ENCODE measurements at regions not wholly inside any gene's neighbourhood (a gene's known extent, or its start where the extent isn't known, plus 50 kb on each side); places are given as distances from the start of the nearest gene placed in this dataset.

DNA sequence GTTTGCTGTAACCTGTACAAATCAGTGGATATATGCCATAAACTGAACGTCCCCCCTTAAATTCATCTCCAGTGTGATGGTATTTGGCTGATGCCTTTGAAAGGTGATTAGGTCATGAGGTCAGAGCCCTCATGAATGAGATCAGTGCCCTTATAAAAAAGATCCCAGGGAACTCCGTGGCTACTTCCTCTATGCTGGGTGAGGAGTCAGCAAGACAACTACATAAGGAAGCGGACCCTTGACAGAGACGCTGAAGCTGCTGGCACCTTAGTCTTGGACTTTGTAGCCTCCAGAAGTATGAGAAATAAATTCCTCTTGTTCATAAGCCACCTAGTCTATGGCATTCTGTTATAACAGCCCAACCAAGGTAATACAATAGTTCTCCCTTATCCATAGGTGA lies 215.1 kb upstream of the ZNF608 start:
- Histone ChIP-seq H3K4me1 (ENCODE audit: control insufficient read depth, extremely low read depth, insufficient read depth, low read length) (no peaks in the 10 kb centered on the region), H3K9ac (replicated peaks; ENCODE audit: extremely low read depth, insufficient read depth, low read length) (no peak overlapping the region), H4K20me1 (replicated peaks; ENCODE audit: control insufficient read depth, extremely low read depth, insufficient read depth, low read length) (no peaks in the 10 kb centered on the region), H3K4me3 (replicated peaks in 1 of 3; ENCODE audit: insufficient read depth in 1 of 3, low read depth in 1 of 3, low read length in 3 of 3) (no peak overlapping the region), H3K27ac (ENCODE audit: insufficient read depth, low read depth, low read length) (no peak overlapping the region), H3K79me2 (ENCODE audit: control insufficient read depth, insufficient read depth, low read length) (no peaks in the 10 kb centered on the region), H3K27me3 (ENCODE audit: control insufficient read depth in 2 of 2, insufficient read depth in 2 of 2, low read length in 2 of 2) (no peaks in the 10 kb centered on the region), H3K9me3 (replicated peaks; ENCODE audit: control insufficient read depth, insufficient read depth, low read length) (no peaks in the 10 kb centered on the region), H3K4me2 (ENCODE audit: insufficient read depth, low read length) (no peak overlapping the region), H3K9me1 (replicated peaks; ENCODE audit: control insufficient read depth, extremely low read depth, insufficient read depth, low read length) (no peaks in the 10 kb centered on the region), H3K36me3 (ENCODE audit: control insufficient read depth in 2 of 2, extremely low read depth in 1 of 2, insufficient read depth in 2 of 2, low read length in 2 of 2) (no peaks in the 10 kb centered on the region), H2AFZ (ENCODE audit: low read depth, low read length) (no peak overlapping the region)
- BruUV-seq (replicated peaks): no TSS peak
- intact Hi-C loops (cut with micrococcal nuclease) (no loop called here), dilution Hi-C loops (cut with MboI; ENCODE audit: extremely low pct_ligation_motif_present, low sequenced_read_pairs) (no loop called here)
- TF ChIP-seq, protein P1, sequence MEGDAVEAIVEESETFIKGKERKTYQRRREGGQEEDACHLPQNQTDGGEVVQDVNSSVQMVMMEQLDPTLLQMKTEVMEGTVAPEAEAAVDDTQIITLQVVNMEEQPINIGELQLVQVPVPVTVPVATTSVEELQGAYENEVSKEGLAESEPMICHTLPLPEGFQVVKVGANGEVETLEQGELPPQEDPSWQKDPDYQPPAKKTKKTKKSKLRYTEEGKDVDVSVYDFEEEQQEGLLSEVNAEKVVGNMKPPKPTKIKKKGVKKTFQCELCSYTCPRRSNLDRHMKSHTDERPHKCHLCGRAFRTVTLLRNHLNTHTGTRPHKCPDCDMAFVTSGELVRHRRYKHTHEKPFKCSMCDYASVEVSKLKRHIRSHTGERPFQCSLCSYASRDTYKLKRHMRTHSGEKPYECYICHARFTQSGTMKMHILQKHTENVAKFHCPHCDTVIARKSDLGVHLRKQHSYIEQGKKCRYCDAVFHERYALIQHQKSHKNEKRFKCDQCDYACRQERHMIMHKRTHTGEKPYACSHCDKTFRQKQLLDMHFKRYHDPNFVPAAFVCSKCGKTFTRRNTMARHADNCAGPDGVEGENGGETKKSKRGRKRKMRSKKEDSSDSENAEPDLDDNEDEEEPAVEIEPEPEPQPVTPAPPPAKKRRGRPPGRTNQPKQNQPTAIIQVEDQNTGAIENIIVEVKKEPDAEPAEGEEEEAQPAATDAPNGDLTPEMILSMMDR (IDR thresholded peaks at IDR 0.05; ENCODE audit: extremely low read depth in 1 of 2, insufficient read depth in 1 of 2, low read depth in 1 of 2, low read length in 2 of 2): no peak
- TF ChIP-seq EZH2 (IDR thresholded peaks at IDR 0.05; ENCODE audit: borderline replicate concordance, low read depth, low read length, severe bottlenecking) (no peak), MYC (IDR thresholded peaks at IDR 0.05; ENCODE audit: low read depth, low read length) (no peak), POLR2A (IDR thresholded peaks at IDR 0.05; ENCODE audit: low read depth, low read length) (no peak), FOS (IDR thresholded peaks at IDR 0.05; ENCODE audit: borderline replicate concordance, insufficient read depth, low read length) (no peak), GATA2 (IDR thresholded peaks at IDR 0.05; ENCODE audit: insufficient read depth, insufficient read length, low read depth, low read length) (no peak), POLR2AphosphoS5 (IDR thresholded peaks at IDR 0.05; ENCODE audit: insufficient read depth, low read depth, low read length) (no peak), JUN (IDR thresholded peaks at IDR 0.05; ENCODE audit: borderline replicate concordance, insufficient read depth, insufficient read length, low read depth) (no peak)
- TF ChIP-seq, protein P2, sequence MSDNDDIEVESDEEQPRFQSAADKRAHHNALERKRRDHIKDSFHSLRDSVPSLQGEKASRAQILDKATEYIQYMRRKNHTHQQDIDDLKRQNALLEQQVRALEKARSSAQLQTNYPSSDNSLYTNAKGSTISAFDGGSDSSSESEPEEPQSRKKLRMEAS (IDR thresholded peaks at IDR 0.05; ENCODE audit: insufficient read depth, insufficient read length): no peak
- POLR2A ChIA-PET: no interaction called here
- FAIRE-seq (no peak), DNase-seq (ENCODE audit: low read depth, low spot score) (no peak)
- CTCF ChIA-PET: interaction anchor here (0.7 kb wide), 1 partner anchor 14 kb away, joined by 3 read pairs; no protein-coding TSS in a partner anchor

Data from endothelial cell of umbilical vein (primary cell).